IMR-90 (cell line): ENCODE measurements at regions not wholly inside any gene's neighbourhood (a gene's known extent, or its start where the extent isn't known, plus 50 kb on each side); places are given as distances from the start of the nearest gene placed in this dataset.

ENCODE experiments used
- ATAC-seq: fragments of 200-7000 bp; cut with Tn5 transposase; 2 replicates; pipeline ENCODE4 v1.9.1; 2020; ENCODE audit warnings: low read depth, mild to moderate bottlenecking, moderate library complexity
- BruUV-seq: library from RNA; stranded (reverse); fragments of 400-500 nt; replicated peaks from 2 replicates; lab custom pipeline; 2021; lab: Mats Ljungman, UMichigan
- CTCF ChIA-PET: fragments of 300-600 bp; formaldehyde crosslinking; extraction: SDS; loops from one replicate; lab custom pipeline; 2021; ENCODE audit warnings: antibody characterized with exemption; lab: Yijun Ruan, JAX
- POLR2A ChIA-PET: fragments of 300-600 bp; sonication (Branson Sonifier 250); formaldehyde crosslinking; loops from one replicate; lab custom pipeline; 2022; ENCODE audit warnings: antibody characterized with exemption; ENCODE audit not compliant: unreplicated experiment; lab: Charles Lee
- DNase-seq: peaks from one replicate; pipeline ENCODE4 v3.0.0; 2013
- H2AFZ ChIP-seq: replicated peaks from 2 replicates; pipeline ENCODE3; 2013; ENCODE audit warnings: low read length, mild to moderate bottlenecking; ENCODE audit not compliant: poor library complexity
- H2AK5ac ChIP-seq: 2 replicates; pipeline ENCODE4 v1.6.1; 2013; ENCODE audit warnings: low read depth, low read length, inconsistent platforms
- H2AK9ac ChIP-seq: replicated peaks from 2 replicates; pipeline ENCODE3; 2013; ENCODE audit warnings: mild to moderate bottlenecking, low read depth, low read length, moderate library complexity; ENCODE audit not compliant: poor library complexity
- H2BK120ac ChIP-seq: 2 replicates; pipeline ENCODE4 v1.6.1; 2013; ENCODE audit warnings: low read depth, low read length, inconsistent platforms
- H2BK15ac ChIP-seq: 3 replicates; pipeline ENCODE4 v1.6.1; 2013; ENCODE audit warnings: low read depth, low read length, inconsistent platforms
- H2BK20ac ChIP-seq: 2 replicates; pipeline ENCODE4 v1.6.1; 2013; ENCODE audit warnings: low read depth, mild to moderate bottlenecking, inconsistent platforms, low read length, moderate library complexity
- H2BK5ac ChIP-seq: 2 replicates; pipeline ENCODE4 v1.6.1; 2013; ENCODE audit warnings: mild to moderate bottlenecking, low read depth, low read length, inconsistent platforms; ENCODE audit not compliant: poor library complexity, severe bottlenecking
- H3K14ac ChIP-seq: replicated peaks from 2 replicates; pipeline ENCODE4 v1.6.1; 2013; ENCODE audit warnings: low read depth, low read length, inconsistent platforms
- H3K18ac ChIP-seq: 2 replicates; pipeline ENCODE4 v1.6.1; 2013; ENCODE audit warnings: low read depth, low read length, control low read depth
- H3K23ac ChIP-seq: 2 replicates; pipeline ENCODE4 v1.6.1; 2013; ENCODE audit warnings: low read depth, low read length, inconsistent platforms
- H3K27ac ChIP-seq: 2 replicates; pipeline ENCODE4 v1.5.1; 2013; ENCODE audit warnings: mild to moderate bottlenecking, control low read depth, low read length; ENCODE audit not compliant: insufficient read depth
- H3K27me3 ChIP-seq: 2 replicates; pipeline ENCODE4 v1.6.1; 2013; ENCODE audit warnings: low read length; ENCODE audit not compliant: control insufficient read depth, insufficient read depth
- H3K36me3 ChIP-seq: 2 replicates; pipeline ENCODE4 v1.6.1; 2013; ENCODE audit warnings: low read length, mixed read lengths; ENCODE audit not compliant: control insufficient read depth, insufficient read depth
- H3K4ac ChIP-seq: 2 replicates; pipeline ENCODE4 v1.6.1; 2013; ENCODE audit warnings: low read depth, low read length, inconsistent platforms
- H3K4me1 ChIP-seq: 2 replicates; pipeline ENCODE4 v1.6.1; 2013; ENCODE audit warnings: low read length, mixed read lengths; ENCODE audit not compliant: control insufficient read depth, insufficient read depth
- H3K4me2 ChIP-seq: 2 replicates; pipeline ENCODE4 v1.6.1; 2013; ENCODE audit warnings: low read depth, mild to moderate bottlenecking, control low read depth, low read length, moderate library complexity
- H3K4me3 ChIP-seq: 2 replicates; pipeline ENCODE4 v1.5.1; 2013; ENCODE audit warnings: low read depth, mild to moderate bottlenecking, control low read depth, low read length, moderate library complexity; ENCODE audit not compliant: insufficient read depth
- H3K56ac ChIP-seq: 2 replicates; pipeline ENCODE4 v1.6.1; 2013; ENCODE audit warnings: low read length, inconsistent platforms; ENCODE audit not compliant: insufficient read depth; ENCODE audit errors: extremely low read depth
- H3K79me1 ChIP-seq, 2 experiments: 2 replicates each; pipeline ENCODE4 v1.6.1; 2013; ENCODE audit warnings: low read length in 2 of 2, inconsistent platforms in 1 of 2, low read depth in 1 of 2
- H3K9ac ChIP-seq: 2 replicates; pipeline ENCODE4 v1.6.1; 2013; ENCODE audit warnings: low read depth, low read length, control low read depth
- H3K9me1 ChIP-seq: 2 replicates; pipeline ENCODE4 v1.6.1; 2013; ENCODE audit warnings: low read length, inconsistent platforms; ENCODE audit not compliant: insufficient read depth
- H3K9me3 ChIP-seq: 2 replicates; pipeline ENCODE4 v1.6.1; 2013; ENCODE audit warnings: low read length; ENCODE audit not compliant: control insufficient read depth, insufficient read depth
- H4K20me1 ChIP-seq: 2 replicates; pipeline ENCODE4 v1.6.1; 2013; ENCODE audit warnings: low read length, inconsistent platforms; ENCODE audit not compliant: insufficient read depth
- H4K5ac ChIP-seq: 2 replicates; pipeline ENCODE4 v1.6.1; 2013; ENCODE audit warnings: mild to moderate bottlenecking, low read depth, low read length, control low read depth
- H4K8ac ChIP-seq, 2 experiments: 2 replicates each; pipeline ENCODE4 v1.6.1; 2013; ENCODE audit warnings: low read depth in 2 of 2, low read length in 2 of 2, control low read depth in 1 of 2, inconsistent platforms in 1 of 2
- H4K91ac ChIP-seq: 2 replicates; pipeline ENCODE4 v1.6.1; 2013; ENCODE audit warnings: low read depth, low read length, inconsistent platforms; ENCODE audit not compliant: insufficient read depth
- BHLHE40 ChIP-seq: fragments of 150-350 bp; IDR thresholded peaks from 2 replicates; pipeline ENCODE4 v1.6.1; 2016; ENCODE audit warnings: mild to moderate bottlenecking, low read depth, low read length
- CEBPB ChIP-seq: IDR thresholded peaks from 2 replicates; pipeline ENCODE4 v1.6.1; 2012; ENCODE audit warnings: low read depth, low read length, improper control_type of control experiment
- CHD1 ChIP-seq: IDR thresholded peaks from 2 replicates; pipeline ENCODE4 v1.6.1; 2012; ENCODE audit warnings: low read depth, low read length, improper control_type of control experiment
- FOS ChIP-seq: fragments of 150-350 bp; IDR thresholded peaks from 2 replicates; pipeline ENCODE4 v1.6.1; 2016; ENCODE audit warnings: low read depth, low read length
- MAZ ChIP-seq: IDR thresholded peaks from 2 replicates; pipeline ENCODE4 v1.6.1; 2012; ENCODE audit warnings: low read depth, mild to moderate bottlenecking, low read length, improper control_type of control experiment, moderate library complexity, borderline replicate concordance
- MXI1 ChIP-seq: IDR thresholded peaks from 2 replicates; pipeline ENCODE4 v1.6.1; 2012; ENCODE audit warnings: low read depth, mild to moderate bottlenecking, low read length, moderate library complexity, borderline replicate concordance
- NFE2L2 ChIP-seq: fragments of 150-350 bp; IDR thresholded peaks from 2 replicates; pipeline ENCODE4 v1.6.1; 2016; ENCODE audit warnings: low read depth, mild to moderate bottlenecking, low read length
- POLR2A ChIP-seq: IDR thresholded peaks from 2 replicates; pipeline ENCODE4 v1.6.1; 2012; ENCODE audit warnings: mild to moderate bottlenecking, low read depth, low read length
- RAD21 ChIP-seq: IDR thresholded peaks from 2 replicates; pipeline ENCODE4 v1.6.1; 2012; ENCODE audit warnings: low read length, improper control_type of control experiment
- RCOR1 ChIP-seq: IDR thresholded peaks from 2 replicates; pipeline ENCODE4 v1.6.1; 2012; ENCODE audit warnings: mild to moderate bottlenecking, low read length, improper control_type of control experiment; ENCODE audit not compliant: insufficient replicate concordance
- RFX5 ChIP-seq: IDR thresholded peaks from 2 replicates; pipeline ENCODE4 v1.8.0; 2012; ENCODE audit warnings: low read depth, mild to moderate bottlenecking, low read length, moderate library complexity
- SMC3 ChIP-seq: fragments of 150-350 bp; IDR thresholded peaks from 2 replicates; pipeline ENCODE4 v1.6.1; 2016; ENCODE audit warnings: low read depth, mild to moderate bottlenecking, antibody characterized with exemption, low read length, moderate library complexity
- WGBS, 2 experiments: methylation state at CpG; one replicate each; pipeline versions ENCODE4 v1.1.5 to v1.1.7; 2013; ENCODE audit warnings: missing lambda C conversion rate in 2 of 2; ENCODE audit not compliant: insufficient read length in 1 of 2; ENCODE audit errors: extremely low coverage in 2 of 2; 5-methylcytosine and 5-hydroxymethylcytosine counted together
- dilution Hi-C: fragments of 300-500 bp; cut with HindIII; formaldehyde crosslinking; loops from one replicate; pipeline ENCODE4 v1.14.3; 2018; ENCODE audit warnings: low sequenced_read_pairs; ENCODE audit not compliant: unreplicated experiment
- in situ Hi-C: fragments of 300-500 bp; cut with MboI; formaldehyde crosslinking; loops from 3 replicates; pipeline ENCODE4 v1.14.3; 2019; ENCODE audit warnings: low sequenced_read_pairs, inconsistent platforms, mixed read lengths
- intact Hi-C: fragments of 100-400 bp; cut with micrococcal nuclease; formaldehyde crosslinking; loops from 2 replicates; pipeline ENCODE4 v1.10.0; 2022
- TF ChIP-seq, protein P1 (sequence below): conservative IDR thresholded peaks from 2 replicates; pipeline ENCODE4 v1.5.1; 2012; ENCODE audit warnings: mild to moderate bottlenecking, low read depth, low read length, improper control_type of control experiment
- TF ChIP-seq, protein P2 (sequence below): fragments of 150-350 bp; IDR thresholded peaks from 2 replicates; pipeline ENCODE4 v1.6.1; 2017; ENCODE audit warnings: mild to moderate bottlenecking, antibody characterized with exemption, low read length, low read depth

DNA sequence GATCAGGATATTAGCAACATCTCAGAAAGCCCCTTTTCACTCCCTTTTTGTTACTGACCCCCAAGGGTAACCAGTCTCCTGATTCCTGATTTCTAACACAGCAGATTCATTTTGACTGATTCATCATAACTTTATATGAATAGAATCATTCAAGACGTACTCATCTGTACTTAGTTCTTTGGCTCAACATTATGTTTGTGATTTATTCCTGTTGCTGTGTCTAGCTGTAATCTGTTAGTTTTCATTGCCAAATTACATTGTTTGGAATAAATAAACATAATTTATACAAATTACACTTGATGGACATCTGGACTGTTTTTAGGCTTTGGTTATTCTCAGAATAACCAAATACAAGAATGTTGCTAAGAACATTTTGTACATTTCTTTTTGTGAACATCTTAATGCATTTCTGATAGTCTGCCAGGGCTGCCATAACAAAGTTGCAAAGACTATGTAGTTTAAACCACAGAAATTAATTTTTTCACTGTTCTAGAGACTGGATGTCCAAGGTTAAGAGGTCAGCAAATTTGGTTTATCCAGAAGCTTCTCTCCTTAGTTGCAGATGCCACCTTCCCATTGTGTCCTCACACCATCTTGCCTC, 62.8 kb upstream of the EDNRB start:
- intact Hi-C loops = no loop called here
- Histone ChIP-seq H3K79me1 (no peaks in the 10 kb centered on the region), H3K27ac (no peak overlapping the region), H2BK20ac (peak overlapping the region; percentile 69; the same call in 1 of the 2 replicates), H2AK9ac (no peak overlapping the region), H3K56ac (no peak overlapping the region), H2AK5ac (no peak overlapping the region), H2BK120ac (peak overlapping the region; percentile 58; the same call in 1 of the 2 replicates), H3K4me3 (no peak overlapping the region), H3K23ac (no peak overlapping the region), H3K4me1 (peaks cover 2% of the 10 kb centered on the region; the same call in 1 of the 2 replicates), H4K91ac (no peak overlapping the region), H3K4me2 (no peak overlapping the region), H3K36me3 (no peaks in the 10 kb centered on the region), H4K8ac (peak overlapping the region in 1 of 2 experiments; percentile 26; a peak in 1 of 4 replicates), H3K9ac (no peak overlapping the region), H2BK15ac (no peak overlapping the region), H4K20me1 (no peaks in the 10 kb centered on the region), H3K9me3 (no peaks in the 10 kb centered on the region), H3K9me1 (no peaks in the 10 kb centered on the region), H3K14ac (no peak overlapping the region), H4K5ac (no peak overlapping the region), H2BK5ac (no peak overlapping the region), H3K18ac (peak overlapping the region; percentile 64; the same call in 1 of the 2 replicates), H2AFZ (no peak overlapping the region), H3K4ac (no peak overlapping the region), H3K27me3 (no peaks in the 10 kb centered on the region; the same call in 1 of the 2 replicates)
- no peak; the same call in 1 of the 2 replicates for ATAC-seq
- no TSS peak for BruUV-seq
- no CpG with 5 or more reads among the region's 1 CpG for WGBS, 2 experiments
- ChIA-PET CTCF (no interaction called here), POLR2A (interaction anchor here (0.7 kb wide), 1 partner anchor 10 kb away, joined by 5 read pairs; no protein-coding TSS in a partner anchor)
- TF ChIP-seq SMC3 (no peak), NFE2L2 (no peak), FOS (no peak), RFX5 (no peak), RAD21 (no peak), MAZ (no peak), CEBPB (no peak), MXI1 (no peak), CHD1 (no peak), POLR2A (no peak), BHLHE40 (no peak), RCOR1 (no peak)
- TF ChIP-seq, protein P1, sequence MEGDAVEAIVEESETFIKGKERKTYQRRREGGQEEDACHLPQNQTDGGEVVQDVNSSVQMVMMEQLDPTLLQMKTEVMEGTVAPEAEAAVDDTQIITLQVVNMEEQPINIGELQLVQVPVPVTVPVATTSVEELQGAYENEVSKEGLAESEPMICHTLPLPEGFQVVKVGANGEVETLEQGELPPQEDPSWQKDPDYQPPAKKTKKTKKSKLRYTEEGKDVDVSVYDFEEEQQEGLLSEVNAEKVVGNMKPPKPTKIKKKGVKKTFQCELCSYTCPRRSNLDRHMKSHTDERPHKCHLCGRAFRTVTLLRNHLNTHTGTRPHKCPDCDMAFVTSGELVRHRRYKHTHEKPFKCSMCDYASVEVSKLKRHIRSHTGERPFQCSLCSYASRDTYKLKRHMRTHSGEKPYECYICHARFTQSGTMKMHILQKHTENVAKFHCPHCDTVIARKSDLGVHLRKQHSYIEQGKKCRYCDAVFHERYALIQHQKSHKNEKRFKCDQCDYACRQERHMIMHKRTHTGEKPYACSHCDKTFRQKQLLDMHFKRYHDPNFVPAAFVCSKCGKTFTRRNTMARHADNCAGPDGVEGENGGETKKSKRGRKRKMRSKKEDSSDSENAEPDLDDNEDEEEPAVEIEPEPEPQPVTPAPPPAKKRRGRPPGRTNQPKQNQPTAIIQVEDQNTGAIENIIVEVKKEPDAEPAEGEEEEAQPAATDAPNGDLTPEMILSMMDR = no peak
- TF ChIP-seq, protein P2, sequence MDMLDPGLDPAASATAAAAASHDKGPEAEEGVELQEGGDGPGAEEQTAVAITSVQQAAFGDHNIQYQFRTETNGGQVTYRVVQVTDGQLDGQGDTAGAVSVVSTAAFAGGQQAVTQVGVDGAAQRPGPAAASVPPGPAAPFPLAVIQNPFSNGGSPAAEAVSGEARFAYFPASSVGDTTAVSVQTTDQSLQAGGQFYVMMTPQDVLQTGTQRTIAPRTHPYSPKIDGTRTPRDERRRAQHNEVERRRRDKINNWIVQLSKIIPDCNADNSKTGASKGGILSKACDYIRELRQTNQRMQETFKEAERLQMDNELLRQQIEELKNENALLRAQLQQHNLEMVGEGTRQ = no peak
- dilution Hi-C loops = no loop called here
- peak; percentile 13 for DNase-seq
- in situ Hi-C loops = no loop called here
